Spleen (tissue), 7 donors: ENCODE measurements at regions not wholly inside any gene's neighbourhood (a gene's known extent, or its start where the extent isn't known, plus 50 kb on each side); places are given as distances from the start of the nearest gene placed in this dataset.

ENCODE experiments used
- POLR2A ChIP-seq, 3 donors: fragments of 450-650 bp; IDR thresholded peaks; one replicate each; pipeline ENCODE4 v1.5.1; 2017; ENCODE audit warnings: antibody characterized with exemption in 3 of 3, mild to moderate bottlenecking in 1 of 3
- POLR2AphosphoS5 ChIP-seq, 3 donors: sonication (generic); formaldehyde crosslinking; IDR thresholded peaks; one replicate each; pipeline ENCODE4 v1.5.1; 2017; ENCODE audit warnings: antibody characterized with exemption in 3 of 3
- TF ChIP-seq, protein P1 (sequence below), 11 experiments: fragments of 200-600 bp in 7 of 11; fragments of 450-650 bp in 4 of 11; sonication (generic) in 4 of 11; IDR thresholded peaks in 8 of 11; conservative IDR thresholded peaks in 3 of 11; 1 replicate in 7 of 11; 2 replicates in 4 of 11; pipeline versions ENCODE4 v1.4.0 to v1.8.0; 2016 to 2021; ENCODE audit warnings: antibody characterized with exemption in 11 of 11, inconsistent platforms in 4 of 11, mild to moderate bottlenecking in 1 of 11
- donor health status: DM: no; HTN: no; CAD: no; lungs with moderate emphysema.
- donor health status: DM: no; HTN: no; CAD: no.
- donor health status: DM: no; HTN: no; CAD: no.

DNA sequence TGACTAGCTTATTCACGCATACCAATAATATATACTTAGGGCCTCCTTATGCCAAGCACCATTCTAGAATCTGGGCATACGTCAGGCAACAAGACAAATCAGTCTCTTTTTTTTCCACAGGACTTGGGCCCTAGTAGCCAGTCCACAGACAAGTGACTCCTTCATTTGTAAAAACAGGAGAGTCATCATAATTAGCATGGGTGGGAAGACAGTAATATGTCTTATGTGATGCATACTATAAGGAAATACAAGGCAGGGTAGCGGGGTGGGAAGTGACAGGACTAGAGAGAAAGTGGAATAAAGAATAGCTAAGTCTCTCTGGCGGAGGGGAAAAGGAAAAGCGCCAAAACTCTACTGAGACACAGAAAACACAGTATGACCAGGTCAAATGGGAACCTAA lies 439.6 kb upstream of the MDFIC2 start:
- TF ChIP-seq, protein P1, sequence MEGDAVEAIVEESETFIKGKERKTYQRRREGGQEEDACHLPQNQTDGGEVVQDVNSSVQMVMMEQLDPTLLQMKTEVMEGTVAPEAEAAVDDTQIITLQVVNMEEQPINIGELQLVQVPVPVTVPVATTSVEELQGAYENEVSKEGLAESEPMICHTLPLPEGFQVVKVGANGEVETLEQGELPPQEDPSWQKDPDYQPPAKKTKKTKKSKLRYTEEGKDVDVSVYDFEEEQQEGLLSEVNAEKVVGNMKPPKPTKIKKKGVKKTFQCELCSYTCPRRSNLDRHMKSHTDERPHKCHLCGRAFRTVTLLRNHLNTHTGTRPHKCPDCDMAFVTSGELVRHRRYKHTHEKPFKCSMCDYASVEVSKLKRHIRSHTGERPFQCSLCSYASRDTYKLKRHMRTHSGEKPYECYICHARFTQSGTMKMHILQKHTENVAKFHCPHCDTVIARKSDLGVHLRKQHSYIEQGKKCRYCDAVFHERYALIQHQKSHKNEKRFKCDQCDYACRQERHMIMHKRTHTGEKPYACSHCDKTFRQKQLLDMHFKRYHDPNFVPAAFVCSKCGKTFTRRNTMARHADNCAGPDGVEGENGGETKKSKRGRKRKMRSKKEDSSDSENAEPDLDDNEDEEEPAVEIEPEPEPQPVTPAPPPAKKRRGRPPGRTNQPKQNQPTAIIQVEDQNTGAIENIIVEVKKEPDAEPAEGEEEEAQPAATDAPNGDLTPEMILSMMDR (IDR thresholded peaks at IDR 0.05 in 8 of 11, conservative IDR thresholded peaks at IDR 0.05 in 3 of 11) = no peak
- no peak for TF ChIP-seq POLR2AphosphoS5 (IDR thresholded peaks at IDR 0.05)
- no peak for TF ChIP-seq POLR2A (IDR thresholded peaks at IDR 0.05)
